HL-60 (cell line): ENCODE measurements at regions not wholly inside any gene's neighbourhood (a gene's known extent, or its start where the extent isn't known, plus 50 kb on each side); places are given as distances from the start of the nearest gene placed in this dataset.

Experiments used
- CTCF ChIP-seq: IDR thresholded peaks from one replicate; pipeline ENCODE4 v1.5.1; 2011; ENCODE audit warnings: low read length, control low read depth, inconsistent platforms; ENCODE audit not compliant: insufficient read depth
- GABPA ChIP-seq: IDR thresholded peaks from 2 replicates; pipeline ENCODE4 v1.6.1; 2012; ENCODE audit warnings: low read depth
- POLR2AphosphoS5 ChIP-seq: IDR thresholded peaks from 2 replicates; pipeline ENCODE4 v1.6.1; 2012; ENCODE audit warnings: low read depth
- REST ChIP-seq: IDR thresholded peaks from 2 replicates; pipeline ENCODE4 v1.6.1; 2012; ENCODE audit warnings: low read depth; ENCODE audit not compliant: insufficient replicate concordance
- SPI1 ChIP-seq: IDR thresholded peaks from 2 replicates; pipeline ENCODE4 v1.6.1; 2012; ENCODE audit warnings: low read depth, mild to moderate bottlenecking, borderline replicate concordance

- TF ChIP-seq POLR2AphosphoS5 (no peak), CTCF (no peak), REST (no peak), GABPA (no peak), SPI1 (no peak)
Observed at GRCh38 chr2:188042412-188042811, 249.3 kb upstream of the GULP1 start.
